Daoy (cell line): ENCODE measurements at regions not wholly inside any gene's neighbourhood (a gene's known extent, or its start where the extent isn't known, plus 50 kb on each side); places are given as distances from the start of the nearest gene placed in this dataset.
A peak's percentile ranks its signal among the peaks of the same experiment; 100 is the strongest.

Experiments
- DNase-seq: peaks from one replicate; pipeline ENCODE4 v3.0.0-alpha.2; 2015; ENCODE audit warnings: low read depth

- DNase-seq, result no peak
These were observed 62.3 kb upstream of the TNFAIP8L3 start for GRCh38 chr15:51156957-51157356.

DNA sequence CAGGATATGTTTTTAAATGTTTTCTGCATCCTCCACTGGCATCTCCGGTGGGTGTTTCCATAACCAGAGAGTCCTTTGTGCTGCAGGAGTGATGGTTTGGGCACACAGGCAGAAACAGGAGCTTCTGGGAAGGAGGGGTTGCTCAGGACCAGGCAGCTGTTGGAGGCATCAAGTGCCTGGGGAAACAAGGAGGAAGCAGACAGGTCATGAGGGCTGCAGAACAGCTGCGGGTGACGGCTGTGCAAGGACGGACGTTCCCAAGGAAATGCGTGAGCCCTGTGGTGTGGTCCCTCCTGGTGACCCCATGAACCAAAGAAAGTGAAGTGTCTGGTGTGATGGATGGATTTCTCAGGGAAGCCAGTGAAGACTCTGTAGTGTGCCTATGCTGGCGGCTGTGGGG is 61.2 kb upstream of the TNFAIP8L3 start:
- no peak for DNase-seq

DNA sequence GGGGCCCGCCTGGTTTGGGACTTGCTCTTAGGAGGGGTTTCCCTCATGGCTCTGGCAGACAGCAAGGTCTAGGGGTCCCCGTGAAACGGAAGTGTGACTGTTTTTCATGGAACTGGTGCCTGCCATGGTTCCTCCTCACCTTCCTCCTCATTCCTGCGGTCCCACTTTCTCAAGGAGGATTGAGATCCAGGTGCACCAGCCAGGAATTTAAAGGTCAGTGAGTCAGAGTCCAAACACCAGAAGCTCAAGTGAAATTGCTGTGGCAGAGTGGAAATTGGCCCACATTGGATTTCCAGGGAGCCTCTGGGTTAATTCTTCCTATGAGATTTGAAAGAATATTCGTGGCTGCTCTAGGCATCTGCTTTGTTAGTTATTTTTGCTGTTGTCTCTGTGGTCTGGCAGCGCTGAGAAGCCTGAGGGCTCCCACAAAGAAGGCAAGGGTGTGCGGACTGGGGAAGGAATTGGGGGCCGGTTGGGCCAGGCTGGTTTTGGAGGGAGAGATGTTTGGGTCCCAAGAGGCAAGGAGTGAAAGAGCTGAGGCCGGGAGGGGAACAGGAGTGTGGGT is 60.4 kb upstream of the TNFAIP8L3 start:
- DNase-seq, result peak; percentile 27
